Pons (tissue), 1 donor: ENCODE measurements at regions not wholly inside any gene's neighbourhood (a gene's known extent, or its start where the extent isn't known, plus 50 kb on each side); places are given as distances from the start of the nearest gene placed in this dataset.

Experiments used
- DNase-seq: peaks from one replicate; pipeline ENCODE4 v3.0.0-alpha.2; 2016; ENCODE audit warnings: low spot score

- no peak for DNase-seq
Measured at GRCh38 chr7:48703466-48703865, 220.9 kb upstream of the CDC14C start.

GRCh38 chr7:48708122-48708521 is 216.2 kb upstream of the CDC14C start:
- no peak for DNase-seq

GRCh38 chr7:48708635-48709034 is 215.7 kb upstream of the CDC14C start:
- DNase-seq, result no peak

GRCh38 chr7:48710995-48711394 is 213.4 kb upstream of the CDC14C start:
- no peak for DNase-seq

GRCh38 chr7:48718731-48719378 is 205.5 kb upstream of the CDC14C start:
- DNase-seq, result no peak

GRCh38 chr7:48728799-48729198 is 195.5 kb upstream of the CDC14C start:
- no peak for DNase-seq

- DNase-seq, result no peak
Measured at GRCh38 chr7:48734695-48735406, 189.5 kb upstream of the CDC14C start.

GRCh38 chr7:48741545-48741944 is 182.8 kb upstream of the CDC14C start:
- DNase-seq, result peak; percentile 58

- no peak for DNase-seq
Measured at GRCh38 chr7:48742079-48742798, 182.1 kb upstream of the CDC14C start.

GRCh38 chr7:48748081-48748833 is 176.1 kb upstream of the CDC14C start:
- no peak for DNase-seq

GRCh38 chr7:48755061-48755555 is 169.2 kb upstream of the CDC14C start:
- DNase-seq, result no peak

- DNase-seq, result no peak
Measured at GRCh38 chr7:48759431-48760080, 164.8 kb upstream of the CDC14C start.

- DNase-seq, result no peak
Measured at GRCh38 chr7:48760528-48761265, 163.7 kb upstream of the CDC14C start.

- no peak for DNase-seq
Measured at GRCh38 chr7:48780862-48781261, 143.5 kb upstream of the CDC14C start.

- no peak for DNase-seq
Measured at GRCh38 chr7:48781752-48782151, 142.6 kb upstream of the CDC14C start.

- DNase-seq, result no peak
Measured at GRCh38 chr7:48782511-48782910, 141.8 kb upstream of the CDC14C start.

- DNase-seq, result peak; percentile 2
Measured at GRCh38 chr7:48786951-48787350, 137.4 kb upstream of the CDC14C start.

- DNase-seq, result no peak
Measured at GRCh38 chr7:48803250-48803649, 121.1 kb upstream of the CDC14C start.

- DNase-seq, result no peak
Measured at GRCh38 chr7:48806731-48807130, 117.6 kb upstream of the CDC14C start.

GRCh38 chr7:48811071-48811470 is 113.3 kb upstream of the CDC14C start:
- no peak for DNase-seq

GRCh38 chr7:48813472-48813871 is 110.9 kb upstream of the CDC14C start:
- DNase-seq, result no peak
